ENCODE measurements at regions not wholly inside any gene's neighbourhood (a gene's known extent, or its start where the extent isn't known, plus 50 kb on each side); places are given as distances from the start of the nearest gene placed in this dataset.

- TF ChIP-seq TCF7L2 (IDR thresholded peaks at IDR 0.05; ENCODE audit: low read depth, low read length) (no peak), POLR2AphosphoS5 (IDR thresholded peaks at IDR 0.05; ENCODE audit: low read depth, low read length) (no peak), CTCF (IDR thresholded peaks at IDR 0.05) (no peak)
These were observed 1022.0 kb downstream of the ADGRL3 start for GRCh38 chr4:62222121-62222520.

Measured in Panc1 (cell line).